C4-2B (cell line): ENCODE measurements at regions not wholly inside any gene's neighbourhood (a gene's known extent, or its start where the extent isn't known, plus 50 kb on each side); places are given as distances from the start of the nearest gene placed in this dataset.

Source experiments
- H3K27ac ChIP-seq: fragments of 450-650 bp; 2 replicates; pipeline ENCODE4 v1.5.1; 2017
- ZFX ChIP-seq: fragments of 450-650 bp; IDR thresholded peaks from 2 replicates; pipeline ENCODE4 v1.6.1; 2017
- TF ChIP-seq, protein P1 (sequence below): fragments of 450-650 bp; conservative IDR thresholded peaks from 2 replicates; pipeline ENCODE4 v1.5.1; 2017; ENCODE audit warnings: mild to moderate bottlenecking

DNA sequence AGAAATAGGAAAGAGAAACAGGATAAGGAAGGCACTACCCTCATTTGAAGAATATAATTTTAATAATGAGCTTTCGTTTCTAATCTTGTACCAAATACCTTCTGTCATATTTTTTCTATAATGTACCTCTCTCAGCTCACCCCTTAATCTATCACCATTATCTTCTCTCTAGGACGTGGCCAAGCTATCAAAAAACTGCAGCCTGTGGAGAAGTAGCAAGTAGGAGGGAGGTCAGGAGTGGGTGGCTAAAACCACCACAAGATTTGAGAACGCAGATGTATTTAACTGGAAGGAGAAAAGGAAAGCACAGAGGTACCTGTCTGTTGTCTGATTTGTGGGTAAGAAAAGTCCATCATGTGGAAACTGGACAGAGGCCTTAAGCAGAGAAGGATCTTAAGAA is 576.7 kb upstream of the DIPK2B start:
- H3K27ac ChIP-seq: no peak overlapping the region
- no peak for TF ChIP-seq ZFX
- TF ChIP-seq, protein P1, sequence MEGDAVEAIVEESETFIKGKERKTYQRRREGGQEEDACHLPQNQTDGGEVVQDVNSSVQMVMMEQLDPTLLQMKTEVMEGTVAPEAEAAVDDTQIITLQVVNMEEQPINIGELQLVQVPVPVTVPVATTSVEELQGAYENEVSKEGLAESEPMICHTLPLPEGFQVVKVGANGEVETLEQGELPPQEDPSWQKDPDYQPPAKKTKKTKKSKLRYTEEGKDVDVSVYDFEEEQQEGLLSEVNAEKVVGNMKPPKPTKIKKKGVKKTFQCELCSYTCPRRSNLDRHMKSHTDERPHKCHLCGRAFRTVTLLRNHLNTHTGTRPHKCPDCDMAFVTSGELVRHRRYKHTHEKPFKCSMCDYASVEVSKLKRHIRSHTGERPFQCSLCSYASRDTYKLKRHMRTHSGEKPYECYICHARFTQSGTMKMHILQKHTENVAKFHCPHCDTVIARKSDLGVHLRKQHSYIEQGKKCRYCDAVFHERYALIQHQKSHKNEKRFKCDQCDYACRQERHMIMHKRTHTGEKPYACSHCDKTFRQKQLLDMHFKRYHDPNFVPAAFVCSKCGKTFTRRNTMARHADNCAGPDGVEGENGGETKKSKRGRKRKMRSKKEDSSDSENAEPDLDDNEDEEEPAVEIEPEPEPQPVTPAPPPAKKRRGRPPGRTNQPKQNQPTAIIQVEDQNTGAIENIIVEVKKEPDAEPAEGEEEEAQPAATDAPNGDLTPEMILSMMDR: no peak

DNA sequence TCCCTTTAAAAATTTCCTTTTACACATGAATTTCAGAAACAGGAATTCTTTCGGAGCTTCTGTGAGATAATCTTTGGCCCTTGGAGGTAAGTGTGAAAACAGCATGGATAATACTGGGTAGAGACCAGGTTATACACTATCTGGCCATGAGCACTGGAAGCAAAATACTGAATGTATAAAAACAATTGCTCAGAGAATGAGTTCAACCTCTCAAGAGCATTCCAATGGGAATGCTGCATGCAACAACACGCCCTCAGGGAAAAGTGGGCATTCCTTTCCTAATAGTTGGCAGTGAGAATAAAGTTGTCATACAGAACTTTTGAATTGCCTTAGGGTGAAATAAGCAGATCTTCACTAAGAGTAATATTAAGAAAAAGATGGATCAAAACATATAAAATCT is 574.8 kb upstream of the DIPK2B start:
- no peak overlapping the region for H3K27ac ChIP-seq

DNA sequence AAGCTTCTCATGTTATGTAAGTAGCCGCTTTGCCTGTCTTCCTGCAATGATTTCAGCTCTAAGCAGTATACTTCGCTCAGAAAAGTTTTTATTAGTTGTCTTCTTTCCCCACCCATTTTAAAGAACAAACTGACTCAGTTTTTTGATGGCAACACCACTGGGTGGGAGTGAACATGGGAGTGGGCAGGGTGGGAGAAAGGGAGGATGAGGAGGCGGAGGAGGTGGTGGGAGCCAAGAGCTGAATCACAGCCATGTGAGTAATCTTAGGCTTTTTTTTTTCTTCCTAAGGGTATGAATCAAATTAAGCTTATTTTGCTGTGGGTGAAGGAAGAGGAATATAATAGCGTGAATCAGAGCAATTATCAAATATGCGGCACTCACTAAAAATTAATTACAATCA is 574.3 kb upstream of the DIPK2B start:
- TF ChIP-seq, protein P1: no peak
- no peak for TF ChIP-seq ZFX
- no peak overlapping the region for H3K27ac ChIP-seq

More for the DNA sequence above, 574.8 kb upstream of the DIPK2B start:
- TF ChIP-seq ZFX: no peak
- TF ChIP-seq, protein P1: no peak

DNA sequence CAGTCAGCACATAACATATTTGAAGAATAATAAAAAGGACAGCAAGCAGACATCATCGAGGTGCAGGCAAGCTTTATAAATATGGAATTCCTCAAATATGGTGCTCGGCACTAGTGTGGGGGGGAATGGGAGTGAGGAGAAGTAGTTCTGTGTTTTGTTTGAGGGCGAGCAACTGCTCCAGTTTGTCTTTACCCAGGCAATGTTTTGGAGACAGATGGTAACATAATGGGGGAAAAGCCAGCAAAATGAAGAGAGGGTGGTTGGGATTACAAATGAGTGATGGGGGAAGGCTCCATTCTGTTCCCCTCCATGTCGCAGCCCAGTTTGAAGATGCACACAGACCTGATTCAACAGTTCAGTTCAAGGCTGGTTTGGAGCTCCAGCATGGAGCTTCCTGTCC is 572.9 kb upstream of the DIPK2B start:
- no peak for TF ChIP-seq ZFX
- TF ChIP-seq, protein P1: no peak
- H3K27ac ChIP-seq: no peak overlapping the region

DNA sequence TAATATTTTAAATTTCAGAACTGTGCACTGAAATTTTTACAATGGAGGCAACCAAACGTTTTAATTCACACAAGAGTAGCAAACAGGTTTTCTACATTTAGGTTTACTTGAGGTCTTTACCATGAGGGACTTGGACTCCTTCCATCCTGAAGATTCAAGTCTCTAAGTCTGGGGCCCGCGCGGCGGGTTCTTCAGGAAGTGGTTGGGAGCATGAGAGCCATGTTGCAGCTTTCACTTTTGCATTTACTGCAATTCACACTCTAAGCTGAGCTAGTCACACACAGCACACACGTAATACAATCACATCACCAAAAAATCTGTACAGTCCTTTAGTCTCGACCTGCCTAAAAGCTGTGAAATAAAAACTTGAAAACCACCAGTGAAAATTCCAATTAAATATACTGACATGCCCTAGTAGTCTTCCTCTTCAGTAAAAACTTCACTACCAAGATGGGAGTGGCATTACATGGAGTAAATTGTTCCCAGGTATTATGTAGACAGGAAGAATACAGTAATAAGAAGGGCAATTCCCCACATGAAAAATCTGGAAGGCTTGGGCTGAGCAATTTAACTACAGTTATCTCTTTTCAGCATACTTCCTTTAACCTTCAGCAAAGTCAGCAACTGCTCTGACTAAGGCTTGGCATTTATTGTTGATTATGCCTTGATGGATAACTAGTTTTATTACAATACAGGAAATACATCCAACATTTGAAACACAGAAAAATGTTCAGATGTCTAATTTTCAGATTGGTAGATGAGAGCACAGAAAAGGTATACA is 571.1 kb upstream of the DIPK2B start:
- TF ChIP-seq, protein P1: no peak
- TF ChIP-seq ZFX: no peak
- peak overlapping the region; percentile 67; the same call in 1 of the 2 replicates for H3K27ac ChIP-seq

DNA sequence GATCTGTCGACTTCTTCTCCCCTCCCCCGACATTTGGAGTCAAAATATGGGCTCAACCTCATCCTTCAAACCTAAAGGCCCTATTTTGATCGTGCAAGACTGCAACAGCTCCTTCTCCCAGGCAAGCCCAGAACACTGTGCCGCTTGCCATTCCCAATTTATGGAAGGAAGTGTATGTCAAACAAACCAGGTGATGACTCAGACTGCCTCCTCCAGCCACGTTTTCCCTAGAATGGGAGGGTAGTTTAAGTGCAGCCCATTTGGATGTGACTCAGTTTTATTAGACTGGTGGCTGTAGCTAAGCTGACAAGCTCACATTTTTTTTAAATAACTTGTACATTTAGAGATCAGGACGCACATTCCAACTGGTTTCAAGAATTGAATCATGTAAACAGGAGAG is 570.4 kb upstream of the DIPK2B start:
- TF ChIP-seq, protein P1: no peak
- no peak for TF ChIP-seq ZFX
- peak overlapping the region; percentile 67; the same call in 1 of the 2 replicates for H3K27ac ChIP-seq

DNA sequence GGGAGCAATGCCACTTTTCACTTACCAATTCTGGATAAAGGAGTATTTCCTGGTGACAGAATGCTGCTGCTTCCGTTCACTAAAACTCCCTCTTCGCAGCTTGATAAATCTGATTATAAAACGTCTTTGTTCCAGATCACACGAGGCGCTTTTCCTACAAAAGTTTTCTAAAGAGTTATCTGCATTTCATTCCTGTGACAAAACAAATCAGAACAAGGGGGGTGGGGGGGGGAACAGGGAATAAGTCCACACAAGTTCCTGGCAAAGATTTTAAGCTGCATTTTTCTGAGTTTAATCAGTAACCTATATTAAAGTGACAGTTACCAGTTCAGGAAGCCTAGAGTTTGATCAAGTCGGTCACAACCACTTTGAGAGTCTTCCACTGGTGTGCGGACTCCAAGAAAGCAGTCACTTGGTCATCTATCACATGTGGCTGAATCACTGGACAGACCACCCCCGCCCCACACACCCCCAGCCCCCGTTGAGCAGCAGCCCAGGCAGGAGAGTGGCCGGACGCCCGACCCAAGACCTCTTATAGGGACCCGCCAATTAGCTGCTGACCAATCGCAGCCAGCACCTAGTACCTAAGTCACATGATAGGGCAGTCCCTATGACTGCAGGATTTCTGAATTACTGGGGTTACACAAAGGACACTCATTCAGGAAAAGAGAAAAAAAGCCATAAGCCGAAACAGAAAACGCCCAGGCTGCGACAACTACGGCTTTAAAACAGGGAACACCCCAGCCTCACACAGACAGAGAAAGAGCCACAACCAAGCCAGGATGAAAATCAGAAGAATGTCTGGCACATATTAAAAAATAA is 569.3 kb upstream of the DIPK2B start:
- no peak for TF ChIP-seq ZFX
- TF ChIP-seq, protein P1: no peak
- H3K27ac ChIP-seq: peak overlapping the region; percentile 61
